Cardiac muscle cell (in vitro differentiated cells and primary cell): ENCODE measurements at regions not wholly inside any gene's neighbourhood (a gene's known extent, or its start where the extent isn't known, plus 50 kb on each side); places are given as distances from the start of the nearest gene placed in this dataset.

Experiments used
- DNase-seq, 2 donors: peaks; one replicate each; pipeline versions ENCODE4 v3.0.0 to v3.0.0-alpha.2; 2010 to 2017; ENCODE audit warnings: low read depth in 1 of 2, low spot score in 1 of 2
- H3K27ac ChIP-seq: fragments of 200-600 bp; sonication (generic); 2 replicates; pipeline ENCODE4 v1.5.1; 2016
- H3K27me3 ChIP-seq: fragments of 200-600 bp; sonication (generic); 2 replicates; pipeline ENCODE4 v1.6.0; 2016; ENCODE audit warnings: control low read depth
- H3K36me3 ChIP-seq: fragments of 200-600 bp; sonication (generic); 2 replicates; pipeline ENCODE4 v1.5.1; 2016; ENCODE audit warnings: control low read depth
- H3K4me1 ChIP-seq: fragments of 200-600 bp; sonication (generic); 2 replicates; pipeline ENCODE4 v1.8.1; 2017; ENCODE audit warnings: low read depth, mild to moderate bottlenecking, mixed run types
- H3K4me3 ChIP-seq: fragments of 200-600 bp; sonication (generic); 2 replicates; pipeline ENCODE4 v1.5.1; 2016; ENCODE audit warnings: mild to moderate bottlenecking
- H3K9me3 ChIP-seq: fragments of 200-600 bp; sonication (generic); 2 replicates; pipeline ENCODE4 v1.5.1; 2017; ENCODE audit warnings: low read depth, mild to moderate bottlenecking, control low read depth
- CTCF ChIP-seq: IDR thresholded peaks from 2 replicates; pipeline ENCODE4 v1.5.1; 2012; ENCODE audit warnings: low read depth, mild to moderate bottlenecking, low read length

GRCh38 chrX:68985135-68985755 is 156.4 kb downstream of the EFNB1 start:
- Histone ChIP-seq H3K9me3 (no peaks in the 10 kb centered on the region), H3K27ac (no peak overlapping the region), H3K27me3 (no peaks in the 10 kb centered on the region), H3K36me3 (no peaks in the 10 kb centered on the region), H3K4me3 (no peak overlapping the region), H3K4me1 (peaks cover 4% of the 10 kb centered on the region)
- no peak for DNase-seq
- TF ChIP-seq CTCF: no peak

- Histone ChIP-seq H3K4me1 (no peaks in the 10 kb centered on the region), H3K27ac (no peak overlapping the region), H3K9me3 (no peaks in the 10 kb centered on the region), H3K4me3 (no peak overlapping the region), H3K36me3 (no peaks in the 10 kb centered on the region), H3K27me3 (no peaks in the 10 kb centered on the region)
- no peak for TF ChIP-seq CTCF
- DNase-seq: no peak
These were observed 154.4 kb downstream of the EFNB1 start for GRCh38 chrX:68983004-68983857.

DNA sequence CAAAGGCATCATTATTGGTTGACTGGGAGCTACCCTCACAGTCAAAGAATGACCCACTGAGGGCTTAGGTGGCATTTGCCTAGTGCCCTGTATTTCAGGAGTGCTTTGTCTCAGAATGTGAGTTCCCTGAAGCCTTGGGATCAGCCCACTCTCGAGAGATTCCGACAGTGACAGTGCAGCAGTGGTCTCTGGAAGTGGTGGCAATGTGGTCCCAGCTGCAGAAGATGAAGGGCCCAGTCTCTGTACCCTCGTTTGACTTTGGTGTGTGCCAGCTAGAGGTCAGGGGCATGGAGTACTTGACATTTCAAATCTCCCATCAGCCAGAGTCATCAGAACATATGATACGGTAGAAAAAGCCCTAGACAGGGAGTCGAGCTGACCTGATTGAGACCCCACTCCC is 153.7 kb downstream of the EFNB1 start:
- H3K27me3 ChIP-seq: no peaks in the 10 kb centered on the region
- no peaks in the 10 kb centered on the region for H3K36me3 ChIP-seq
- TF ChIP-seq CTCF: no peak
- H3K9me3 ChIP-seq: no peaks in the 10 kb centered on the region
- peaks cover 6% of the 10 kb centered on the region for H3K4me1 ChIP-seq
- DNase-seq: no peak
- H3K27ac ChIP-seq: no peak overlapping the region
- no peak overlapping the region for H3K4me3 ChIP-seq

DNA sequence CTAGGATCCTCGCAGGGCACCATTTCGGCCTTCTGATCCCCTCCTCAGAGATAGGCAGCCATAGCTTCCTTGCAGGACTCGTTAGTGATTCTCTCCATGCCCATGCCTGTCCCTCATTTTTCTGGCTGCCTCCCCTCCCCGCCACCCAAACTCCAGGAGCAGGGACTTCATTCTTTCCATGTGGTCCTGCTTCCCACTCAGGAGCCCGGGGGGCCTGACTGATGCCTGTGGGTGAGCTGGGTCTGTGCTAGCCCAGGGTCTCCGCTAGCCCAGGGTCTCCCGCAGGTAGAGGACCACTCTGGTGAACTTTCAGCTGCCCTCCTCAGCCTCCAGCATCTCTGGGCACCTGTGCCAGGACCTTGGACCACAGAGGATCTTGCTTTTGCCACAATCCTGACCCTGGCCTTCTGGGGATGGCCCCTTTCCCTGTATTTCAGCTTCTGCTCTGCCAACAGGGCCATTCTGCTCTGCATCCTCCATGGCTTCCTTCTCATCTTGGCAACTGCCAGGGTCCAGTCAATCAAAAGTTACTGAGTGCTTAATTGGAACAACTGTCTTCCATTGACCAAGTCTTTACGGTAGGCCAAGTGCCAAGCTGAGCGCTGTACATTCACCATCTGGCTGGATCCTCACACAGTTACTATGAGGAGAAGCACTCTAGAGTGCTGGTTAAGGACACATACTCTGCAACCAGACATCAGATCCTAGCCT is 152.2 kb downstream of the EFNB1 start:
- Histone ChIP-seq H3K27me3 (no peaks in the 10 kb centered on the region), H3K9me3 (no peaks in the 10 kb centered on the region), H3K4me3 (no peak overlapping the region), H3K4me1 (peaks cover 9% of the 10 kb centered on the region), H3K36me3 (no peaks in the 10 kb centered on the region), H3K27ac (no peak overlapping the region)
- DNase-seq: no peak
- no peak for TF ChIP-seq CTCF

- Histone ChIP-seq H3K4me1 (peaks cover 9% of the 10 kb centered on the region), H3K36me3 (no peaks in the 10 kb centered on the region), H3K27me3 (no peaks in the 10 kb centered on the region), H3K4me3 (no peak overlapping the region), H3K9me3 (no peaks in the 10 kb centered on the region), H3K27ac (peak overlapping the region; percentile 22)
- TF ChIP-seq CTCF: no peak
- DNase-seq: no peak
These were observed 149.8 kb downstream of the EFNB1 start for GRCh38 chrX:68978655-68979054.
